Activated CD4-positive, alpha-beta memory T cell treated with anti-CD3 and anti-CD28 coated beads for 36 hours (primary cell): ENCODE measurements at regions not wholly inside any gene's neighbourhood (a gene's known extent, or its start where the extent isn't known, plus 50 kb on each side); places are given as distances from the start of the nearest gene placed in this dataset.

Experiments
- CTCF ChIA-PET: fragments of 350-600 bp; sonication (Branson Sonifier 250); formaldehyde crosslinking; loops from one replicate; lab custom pipeline; 2021; ENCODE audit warnings: antibody characterized with exemption, inconsistent platforms; lab: Charles Lee
- POLR2A ChIA-PET: fragments of 350-600 bp; sonication (Branson Sonifier 250); formaldehyde crosslinking; loops from one replicate; lab custom pipeline; 2021; ENCODE audit warnings: antibody characterized with exemption; lab: Charles Lee
- DNase-seq: peaks from one replicate; pipeline ENCODE4 v3.0.0-alpha.2; 2020
- H3K27ac Mint-ChIP-seq: one replicate; pipeline ENCODE4 v1.8.0; 2021; ENCODE audit warnings: mixed read lengths
- H3K27me3 Mint-ChIP-seq: one replicate; pipeline ENCODE4 v1.8.0; 2021; ENCODE audit warnings: mixed read lengths
- H3K36me3 Mint-ChIP-seq: one replicate; pipeline ENCODE4 v1.8.0; 2021; ENCODE audit warnings: mixed read lengths
- H3K4me1 Mint-ChIP-seq: one replicate; pipeline ENCODE4 v1.8.0; 2021; ENCODE audit warnings: low read depth, mixed read lengths
- H3K4me3 Mint-ChIP-seq: one replicate; pipeline ENCODE4 v1.8.0; 2021; ENCODE audit warnings: mild to moderate bottlenecking, mixed read lengths
- H3K9me3 Mint-ChIP-seq: one replicate; pipeline ENCODE4 v1.8.0; 2021; ENCODE audit warnings: mixed read lengths
- intact Hi-C: fragments of 100-400 bp; cut with micrococcal nuclease; formaldehyde crosslinking; loops from one replicate; pipeline ENCODE4 v1.15.1; 2023

GRCh38 chr1:59029411-59030167 lies 245.7 kb upstream of the JUN start:
- peaks cover 20% of the 10 kb centered on the region for H3K4me1 Mint-ChIP-seq
- H3K36me3 Mint-ChIP-seq = peaks cover 2% of the 10 kb centered on the region
- no peaks in the 10 kb centered on the region for H3K9me3 Mint-ChIP-seq
- DNase-seq = no peak
- no peak overlapping the region for H3K4me3 Mint-ChIP-seq
- intact Hi-C loops = loop anchor here (10.0 kb wide), 1 partner anchor 265 kb away; the partner anchor contains the start of gene FGGY
- no peak overlapping the region for H3K27ac Mint-ChIP-seq
- H3K27me3 Mint-ChIP-seq = no peaks in the 10 kb centered on the region
- ChIA-PET CTCF (interaction anchor here (1.1 kb wide), 1 partner anchor 246 kb away, joined by 3 read pairs; the partner anchor contains the start of gene JUN), POLR2A (no interaction called here)

- H3K4me3 Mint-ChIP-seq = no peak overlapping the region
- no peaks in the 10 kb centered on the region for H3K36me3 Mint-ChIP-seq
- H3K27ac Mint-ChIP-seq = no peak overlapping the region
- POLR2A ChIA-PET = no interaction called here
- H3K27me3 Mint-ChIP-seq = no peaks in the 10 kb centered on the region
- CTCF ChIA-PET = no interaction called here
- H3K4me1 Mint-ChIP-seq = peaks cover under 1% of the 10 kb centered on the region
- intact Hi-C loops = no loop called here
- no peaks in the 10 kb centered on the region for H3K9me3 Mint-ChIP-seq
- DNase-seq = no peak
These were observed 248.4 kb upstream of the JUN start for GRCh38 chr1:59032228-59032627.

DNA sequence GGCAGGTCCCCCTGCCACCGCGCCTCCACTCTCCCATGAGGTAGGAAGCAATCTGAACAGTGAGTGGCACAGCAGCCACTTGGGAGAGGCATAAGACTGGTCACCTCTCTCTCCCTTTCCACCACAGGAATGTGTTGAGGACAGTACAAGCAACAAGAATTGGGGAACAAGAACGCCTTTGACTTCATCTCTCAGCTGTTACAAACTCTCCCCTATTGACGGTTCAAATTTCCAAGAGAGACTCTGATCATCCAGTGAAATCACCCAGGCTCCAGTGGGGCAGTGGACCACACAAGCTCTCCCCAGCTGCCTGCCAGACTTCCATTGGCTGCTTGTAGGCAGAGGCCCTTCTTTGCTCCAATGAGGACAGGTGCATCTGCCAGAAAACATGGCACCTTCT lies 249.9 kb upstream of the JUN start:
- POLR2A ChIA-PET = no interaction called here
- no peak for DNase-seq
- no peak overlapping the region for H3K4me3 Mint-ChIP-seq
- H3K36me3 Mint-ChIP-seq = no peaks in the 10 kb centered on the region
- no peaks in the 10 kb centered on the region for H3K27me3 Mint-ChIP-seq
- intact Hi-C loops = no loop called here
- no peaks in the 10 kb centered on the region for H3K4me1 Mint-ChIP-seq
- H3K27ac Mint-ChIP-seq = no peak overlapping the region
- H3K9me3 Mint-ChIP-seq = no peaks in the 10 kb centered on the region
- CTCF ChIA-PET = no interaction called here

DNA sequence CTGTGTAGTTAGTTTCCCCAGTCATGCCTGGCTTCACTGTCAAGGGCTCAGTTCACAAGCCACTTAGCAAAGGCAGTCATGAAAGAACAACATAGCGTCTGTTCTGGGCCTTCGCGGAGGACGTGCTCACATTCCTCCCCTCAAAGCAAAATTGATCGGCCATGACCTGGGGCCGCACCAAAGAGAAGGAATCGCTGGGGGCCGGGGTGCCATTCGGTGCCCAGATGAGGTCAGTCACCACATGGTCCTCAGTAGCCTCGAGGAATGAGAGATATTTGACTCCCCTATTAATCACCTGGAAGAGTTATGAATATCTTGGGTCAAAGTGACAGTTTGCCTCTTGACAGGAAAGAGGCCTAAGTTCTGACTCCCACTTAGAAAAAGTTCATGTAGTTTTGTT lies 251.1 kb upstream of the JUN start:
- H3K4me3 Mint-ChIP-seq = no peak overlapping the region
- no peaks in the 10 kb centered on the region for H3K27me3 Mint-ChIP-seq
- intact Hi-C loops = no loop called here
- no peak for DNase-seq
- H3K36me3 Mint-ChIP-seq = no peaks in the 10 kb centered on the region
- no peak overlapping the region for H3K27ac Mint-ChIP-seq
- no peaks in the 10 kb centered on the region for H3K4me1 Mint-ChIP-seq
- ChIA-PET POLR2A (no interaction called here), CTCF (interaction anchor here (1.2 kb wide), 1 partner anchor 129 kb away, joined by 3 read pairs; no protein-coding TSS in a partner anchor)
- H3K9me3 Mint-ChIP-seq = no peaks in the 10 kb centered on the region

DNA sequence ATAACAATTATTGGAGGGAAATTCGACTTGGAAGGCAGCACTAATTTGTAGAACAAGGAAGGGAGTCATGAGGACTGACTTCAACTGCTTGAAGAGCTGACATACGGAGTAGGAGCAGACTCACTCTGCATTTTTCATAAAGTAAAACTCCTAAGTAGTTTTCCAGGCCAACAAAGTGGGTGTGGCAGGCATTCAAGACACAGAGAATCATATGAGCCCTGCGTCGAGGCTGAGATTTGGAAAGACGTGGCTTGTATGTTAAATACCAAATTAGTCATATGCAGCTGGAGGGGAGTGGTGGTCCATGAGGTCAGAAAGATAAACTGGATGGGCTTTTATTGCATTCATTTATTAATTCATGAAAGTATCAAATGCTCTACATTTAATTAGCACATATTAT lies 255.7 kb upstream of the JUN start:
- ChIA-PET CTCF (no interaction called here), POLR2A (no interaction called here)
- Mint-ChIP-seq H3K27me3 (no peaks in the 10 kb centered on the region), H3K4me3 (no peak overlapping the region), H3K9me3 (no peaks in the 10 kb centered on the region), H3K27ac (no peak overlapping the region), H3K4me1 (peaks cover 3% of the 10 kb centered on the region), H3K36me3 (no peaks in the 10 kb centered on the region)
- no peak for DNase-seq
- intact Hi-C loops = no loop called here

- Mint-ChIP-seq H3K4me1 (peaks cover 12% of the 10 kb centered on the region), H3K27ac (no peak overlapping the region), H3K9me3 (no peaks in the 10 kb centered on the region), H3K27me3 (no peaks in the 10 kb centered on the region), H3K36me3 (no peaks in the 10 kb centered on the region), H3K4me3 (no peak overlapping the region)
- DNase-seq = no peak
- ChIA-PET CTCF (no interaction called here), POLR2A (no interaction called here)
- intact Hi-C loops = loop anchor here (10.0 kb wide), 2 partner anchors 394 to 654 kb away; no protein-coding TSS in a partner anchor
These were observed 256.4 kb upstream of the FGGY start for GRCh38 chr1:59040486-59040885.

- Mint-ChIP-seq H3K27me3 (no peaks in the 10 kb centered on the region), H3K4me1 (peaks cover 25% of the 10 kb centered on the region), H3K4me3 (no peak overlapping the region), H3K9me3 (no peaks in the 10 kb centered on the region), H3K27ac (no peak overlapping the region), H3K36me3 (no peaks in the 10 kb centered on the region)
- intact Hi-C loops = loop anchor here (10.0 kb wide), 2 partner anchors 393 to 653 kb away; no protein-coding TSS in a partner anchor
- CTCF ChIA-PET = interaction anchor here (0.7 kb wide), 1 partner anchor 51 kb away, joined by 3 read pairs; no protein-coding TSS in a partner anchor
- POLR2A ChIA-PET = no interaction called here
- DNase-seq = no peak
These were observed 255.1 kb upstream of the FGGY start for GRCh38 chr1:59041646-59042277.

DNA sequence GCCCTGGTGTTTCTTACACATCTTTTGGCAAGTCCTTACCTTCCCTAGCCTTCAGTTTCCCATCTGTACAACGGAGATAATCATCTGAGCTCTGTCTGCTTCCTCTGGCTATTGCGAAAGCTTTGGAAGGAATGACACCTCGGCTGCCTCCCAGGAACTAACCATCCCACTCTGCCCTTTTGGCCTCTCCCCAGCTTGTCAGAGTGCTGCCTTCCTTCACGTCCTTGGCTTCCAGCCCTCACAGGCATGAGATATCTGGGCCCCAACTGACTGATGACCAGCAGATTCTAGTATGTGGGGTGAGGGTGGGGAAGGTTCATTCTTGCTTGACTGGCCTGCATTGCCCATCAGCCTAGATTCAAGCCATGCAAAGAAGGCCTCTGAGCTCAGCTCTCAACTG lies 253.1 kb upstream of the FGGY start:
- no peak overlapping the region for H3K4me3 Mint-ChIP-seq
- intact Hi-C loops = loop anchor here (10.0 kb wide), 2 partner anchors 391 to 651 kb away; no protein-coding TSS in a partner anchor

DNA sequence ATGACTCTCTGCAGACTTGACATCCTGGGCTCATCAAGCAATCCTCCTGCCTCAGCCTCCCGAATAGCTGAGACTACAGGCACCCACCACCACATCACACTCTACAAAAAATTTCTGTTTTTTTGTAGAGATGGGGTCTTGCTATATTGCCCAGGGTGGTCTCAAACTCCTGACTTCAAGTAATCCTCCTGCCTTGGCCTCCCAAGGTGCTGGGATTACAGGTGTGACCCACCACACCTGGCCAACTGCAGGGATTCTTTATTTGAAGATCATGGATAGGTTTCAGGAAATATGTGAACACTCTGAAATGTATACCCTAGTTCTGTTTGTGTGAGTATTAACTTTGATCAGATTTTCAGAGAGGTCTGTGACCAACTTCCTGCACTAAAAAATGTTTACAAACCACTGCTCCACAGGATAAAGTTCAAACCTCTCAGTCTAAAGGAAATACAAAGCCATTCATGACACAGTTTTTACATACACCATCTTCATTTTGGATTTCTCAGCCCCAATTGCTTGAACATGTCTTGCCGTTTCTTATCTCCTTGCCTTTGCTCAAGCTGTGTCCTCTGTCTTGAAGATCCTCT lies 252.3 kb upstream of the FGGY start:
- intact Hi-C loops = loop anchor here (10.0 kb wide), 2 partner anchors 390 to 650 kb away; no protein-coding TSS in a partner anchor
- ChIA-PET CTCF (no interaction called here), POLR2A (no interaction called here)
- H3K27me3 Mint-ChIP-seq = no peaks in the 10 kb centered on the region
- no peak for DNase-seq
- peaks cover 33% of the 10 kb centered on the region for H3K4me1 Mint-ChIP-seq
- no peaks in the 10 kb centered on the region for H3K36me3 Mint-ChIP-seq
- H3K27ac Mint-ChIP-seq = peak overlapping the region; percentile 64
- no peak overlapping the region for H3K4me3 Mint-ChIP-seq
- no peaks in the 10 kb centered on the region for H3K9me3 Mint-ChIP-seq

More for the DNA sequence above, 253.1 kb upstream of the FGGY start:
- H3K27ac Mint-ChIP-seq = no peak overlapping the region
- ChIA-PET POLR2A (no interaction called here), CTCF (interaction anchor here (1.2 kb wide), 1 partner anchor 716 kb away, joined by 3 read pairs; no protein-coding TSS in a partner anchor)
- no peaks in the 10 kb centered on the region for H3K36me3 Mint-ChIP-seq
- H3K27me3 Mint-ChIP-seq = no peaks in the 10 kb centered on the region
- H3K9me3 Mint-ChIP-seq = no peaks in the 10 kb centered on the region
- H3K4me1 Mint-ChIP-seq = peaks cover 33% of the 10 kb centered on the region
- DNase-seq = no peak

DNA sequence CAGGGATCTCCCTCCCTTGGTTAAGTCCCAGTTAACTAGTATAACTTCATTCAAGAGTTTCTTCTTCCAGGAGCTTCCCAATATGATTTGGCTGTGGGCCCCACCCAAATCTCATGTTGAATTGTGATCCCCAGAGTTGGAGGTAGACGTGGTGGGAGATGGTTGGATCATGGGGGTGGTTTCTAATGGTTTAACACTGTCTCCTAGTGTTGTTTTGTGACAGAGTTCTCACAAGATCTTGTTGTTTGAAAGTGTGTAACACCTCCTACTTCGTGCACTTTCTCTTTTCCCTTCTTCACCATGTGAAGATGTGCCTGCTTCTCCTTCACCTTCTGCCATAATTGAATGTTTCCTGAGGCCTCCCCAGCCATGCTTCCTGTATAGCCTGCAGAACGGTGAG lies 251.8 kb upstream of the FGGY start:
- no peak for DNase-seq
- CTCF ChIA-PET = interaction anchor here (0.6 kb wide), 1 partner anchor 273 kb away, joined by 3 read pairs; no protein-coding TSS in a partner anchor
- POLR2A ChIA-PET = no interaction called here

DNA sequence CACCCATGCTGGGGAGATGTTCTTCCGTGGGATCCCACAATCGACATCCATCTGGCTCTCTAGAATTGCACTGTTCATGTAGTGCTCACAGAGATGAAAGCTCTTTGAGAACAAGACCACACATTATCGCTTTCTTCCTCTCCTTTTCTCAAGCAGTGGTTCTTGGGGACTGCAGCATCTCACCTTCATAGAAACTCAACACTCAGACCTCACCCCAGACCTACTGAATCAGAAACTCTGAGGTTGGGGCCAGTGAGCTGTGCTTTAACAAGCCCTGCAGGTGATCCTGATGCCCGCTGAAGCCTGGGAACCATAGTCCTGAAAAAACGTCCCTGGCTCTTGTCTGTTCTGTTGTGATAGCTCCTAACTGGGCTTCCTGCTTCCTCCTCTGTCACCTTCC lies 251.3 kb upstream of the FGGY start:
- POLR2A ChIA-PET = interaction anchor here (1.1 kb wide), 1 partner anchor 17 kb away, joined by 4 read pairs; no protein-coding TSS in a partner anchor
- peak; percentile 24 for DNase-seq
- Mint-ChIP-seq H3K4me3 (no peak overlapping the region), H3K4me1 (peaks cover 33% of the 10 kb centered on the region), H3K27me3 (no peaks in the 10 kb centered on the region), H3K36me3 (no peaks in the 10 kb centered on the region), H3K9me3 (no peaks in the 10 kb centered on the region), H3K27ac (peak overlapping the region; percentile 64)
- CTCF ChIA-PET = interaction anchor here (0.6 kb wide), 1 partner anchor 274 kb away, joined by 3 read pairs; no protein-coding TSS in a partner anchor
- intact Hi-C loops = loop anchor here (1.0 to 10.0 kb wide), 6 partner anchors 17 to 649 kb away; partner anchors contain the start of gene JUN

More for the DNA sequence above, 251.8 kb upstream of the FGGY start:
- H3K4me1 Mint-ChIP-seq = peaks cover 33% of the 10 kb centered on the region
- H3K4me3 Mint-ChIP-seq = no peak overlapping the region
- H3K9me3 Mint-ChIP-seq = no peaks in the 10 kb centered on the region
- H3K36me3 Mint-ChIP-seq = no peaks in the 10 kb centered on the region
- H3K27me3 Mint-ChIP-seq = no peaks in the 10 kb centered on the region
- peak overlapping the region; percentile 64 for H3K27ac Mint-ChIP-seq
- intact Hi-C loops = loop anchor here (10.0 kb wide), 2 partner anchors 390 to 650 kb away; no protein-coding TSS in a partner anchor

GRCh38 chr1:59046134-59046533 lies 250.8 kb upstream of the FGGY start:
- H3K4me3 Mint-ChIP-seq = no peak overlapping the region

More at GRCh38 chr1:59046134-59046533, 250.8 kb upstream of the FGGY start:
- intact Hi-C loops = loop anchor here (1.0 to 10.0 kb wide), 6 partner anchors 17 to 649 kb away; partner anchors contain the start of gene JUN
- Mint-ChIP-seq H3K27me3 (no peaks in the 10 kb centered on the region), H3K27ac (peak overlapping the region; percentile 64), H3K9me3 (no peaks in the 10 kb centered on the region), H3K36me3 (no peaks in the 10 kb centered on the region), H3K4me1 (peaks cover 33% of the 10 kb centered on the region)
- ChIA-PET POLR2A (interaction anchor here (1.1 kb wide), 1 partner anchor 16 kb away, joined by 4 read pairs; no protein-coding TSS in a partner anchor), CTCF (no interaction called here)
- no peak for DNase-seq
